H9 (cell line): ENCODE measurements at regions not wholly inside any gene's neighbourhood (a gene's known extent, or its start where the extent isn't known, plus 50 kb on each side); places are given as distances from the start of the nearest gene placed in this dataset.

Source experiments
- DNase-seq: peaks from one replicate; pipeline ENCODE4 v3.0.0-alpha.2; 2017
- H2AFZ ChIP-seq: one replicate; pipeline ENCODE4 v1.6.1; 2013; ENCODE audit warnings: mild to moderate bottlenecking, low read length, control low read depth, moderate library complexity
- H2AK5ac ChIP-seq: 2 replicates; pipeline ENCODE4 v1.6.1; 2013; ENCODE audit warnings: low read length, control low read depth, mixed read lengths; ENCODE audit not compliant: insufficient read length
- H2BK120ac ChIP-seq: one replicate; pipeline ENCODE4 v1.6.1; 2013; ENCODE audit warnings: low read depth, mild to moderate bottlenecking, low read length, control low read depth, inconsistent platforms; ENCODE audit not compliant: poor library complexity, severe bottlenecking
- H2BK12ac ChIP-seq: 2 replicates; pipeline ENCODE4 v1.6.1; 2013; ENCODE audit warnings: low read length, control low read depth, mixed read lengths, low read depth; ENCODE audit not compliant: insufficient read length
- H2BK15ac ChIP-seq: 2 replicates; pipeline ENCODE4 v1.6.1; 2013; ENCODE audit warnings: low read depth, low read length, control low read depth
- H2BK20ac ChIP-seq: one replicate; pipeline ENCODE4 v1.6.1; 2013; ENCODE audit warnings: low read depth, mild to moderate bottlenecking, low read length, control low read depth, inconsistent platforms; ENCODE audit not compliant: poor library complexity, severe bottlenecking
- H2BK5ac ChIP-seq: 2 replicates; pipeline ENCODE4 v1.6.1; 2013; ENCODE audit warnings: low read length, control low read depth, mixed read lengths; ENCODE audit not compliant: insufficient read length
- H3K14ac ChIP-seq: 2 replicates; pipeline ENCODE4 v1.6.1; 2013; ENCODE audit warnings: low read length, control low read depth; ENCODE audit not compliant: insufficient read depth
- H3K18ac ChIP-seq: 2 replicates; pipeline ENCODE4 v1.6.1; 2013; ENCODE audit warnings: low read depth, mild to moderate bottlenecking, mixed read lengths, low read length, control low read depth; ENCODE audit not compliant: insufficient read length
- H3K23ac ChIP-seq: 2 replicates; pipeline ENCODE4 v1.6.1; 2013; ENCODE audit warnings: low read length, control low read depth, mixed read lengths, low read depth; ENCODE audit not compliant: insufficient read length
- H3K23me2 ChIP-seq: 2 replicates; pipeline ENCODE4 v1.6.1; 2013; ENCODE audit warnings: low read depth, mild to moderate bottlenecking, mixed read lengths, low read length, control low read depth; ENCODE audit not compliant: insufficient read length, poor library complexity, severe bottlenecking
- H3K27ac ChIP-seq: 2 replicates; pipeline ENCODE4 v1.5.1; 2013; ENCODE audit warnings: low read length, control low read depth, mixed read lengths, low read depth; ENCODE audit not compliant: insufficient read length
- H3K27me3 ChIP-seq: 2 replicates; pipeline ENCODE4 v1.6.1; 2013; ENCODE audit warnings: low read length, control low read depth, inconsistent platforms; ENCODE audit not compliant: insufficient read depth
- H3K4ac ChIP-seq: 2 replicates; pipeline ENCODE4 v1.6.1; 2013; ENCODE audit warnings: low read depth, mild to moderate bottlenecking, control low read depth, inconsistent platforms, low read length, moderate library complexity
- H3K4me1 ChIP-seq: 2 replicates; pipeline ENCODE4 v1.6.1; 2013; ENCODE audit warnings: low read length, control low read depth, inconsistent platforms; ENCODE audit not compliant: insufficient read depth
- H3K4me2 ChIP-seq: 2 replicates; pipeline ENCODE4 v1.6.1; 2013; ENCODE audit warnings: low read length, control low read depth, mixed read lengths; ENCODE audit not compliant: insufficient read length, insufficient read depth
- H3K56ac ChIP-seq: 2 replicates; pipeline ENCODE4 v1.6.1; 2013; ENCODE audit warnings: low read depth, mild to moderate bottlenecking, mixed read lengths, low read length, control low read depth; ENCODE audit not compliant: insufficient read length
- H3K79me1 ChIP-seq: 2 replicates; pipeline ENCODE4 v1.6.1; 2013; ENCODE audit warnings: low read depth, mild to moderate bottlenecking, moderate library complexity, low read length, control low read depth, inconsistent platforms; ENCODE audit not compliant: insufficient read depth, poor library complexity, severe bottlenecking
- H3K79me2 ChIP-seq: 2 replicates; pipeline ENCODE4 v1.6.1; 2013; ENCODE audit warnings: low read length, control low read depth, inconsistent platforms; ENCODE audit not compliant: insufficient read depth
- H3K9ac ChIP-seq: 2 replicates; pipeline ENCODE4 v1.6.1; 2013; ENCODE audit warnings: low read length, control low read depth, mixed read lengths; ENCODE audit not compliant: insufficient read length; ENCODE audit errors: extremely low read depth
- H3K9me3 ChIP-seq: one replicate; pipeline ENCODE4 v1.6.1; 2013; ENCODE audit warnings: low read depth, low read length, inconsistent platforms; ENCODE audit not compliant: control insufficient read depth
- H3T11ph ChIP-seq: one replicate; pipeline ENCODE4 v1.6.1; 2013; ENCODE audit warnings: mild to moderate bottlenecking, low read length, control low read depth, inconsistent platforms
- H4K20me1 ChIP-seq: one replicate; pipeline ENCODE4 v1.6.1; 2013; ENCODE audit not compliant: control insufficient read depth, insufficient read length, insufficient read depth
- H4K5ac ChIP-seq: 2 replicates; pipeline ENCODE4 v1.6.1; 2013; ENCODE audit warnings: low read depth, mild to moderate bottlenecking, mixed read lengths, low read length, control low read depth; ENCODE audit not compliant: insufficient read length
- H4K8ac ChIP-seq: replicated peaks from 2 replicates; pipeline ENCODE4 v1.6.1; 2013; ENCODE audit warnings: low read length, control low read depth, mixed read lengths, low read depth; ENCODE audit not compliant: insufficient read length
- H4K91ac ChIP-seq: 2 replicates; pipeline ENCODE4 v1.6.1; 2013; ENCODE audit warnings: low read depth, mild to moderate bottlenecking, moderate library complexity, mixed read lengths, low read length, control low read depth; ENCODE audit not compliant: insufficient read length
- H3K27ac Mint-ChIP-seq, 3 experiments: 2 replicates in 2 of 3; 3 replicates in 1 of 3; pipeline ENCODE4 v1.8.0; 2020 to 2021; ENCODE audit warnings: mixed read lengths in 3 of 3, mild to moderate bottlenecking in 1 of 3, moderate library complexity in 1 of 3
- H3K27me3 Mint-ChIP-seq: 2 replicates; pipeline ENCODE4 v1.8.0; 2021; ENCODE audit warnings: low read depth, mild to moderate bottlenecking, moderate library complexity, mixed read lengths
- H3K36me3 Mint-ChIP-seq, 3 experiments: 2 replicates in 2 of 3; 3 replicates in 1 of 3; pipeline ENCODE4 v1.8.0; 2020 to 2021; ENCODE audit warnings: low read depth in 3 of 3, mixed read lengths in 3 of 3; ENCODE audit not compliant: insufficient read depth in 1 of 3
- H3K4me1 Mint-ChIP-seq, 2 experiments: 2 replicates each; pipeline ENCODE4 v1.8.0; 2020; ENCODE audit warnings: mixed read lengths in 2 of 2
- H3K4me3 Mint-ChIP-seq, 2 experiments: 2 replicates in 1 of 2; 3 replicates in 1 of 2; pipeline ENCODE4 v1.8.0; 2020 to 2021; ENCODE audit warnings: mild to moderate bottlenecking in 2 of 2, mixed read lengths in 2 of 2, moderate library complexity in 1 of 2
- H3K9me3 Mint-ChIP-seq, 2 experiments: 2 replicates in 1 of 2; 3 replicates in 1 of 2; pipeline ENCODE4 v1.8.0; 2020; ENCODE audit warnings: mild to moderate bottlenecking in 2 of 2, mixed read lengths in 2 of 2, moderate library complexity in 1 of 2
- WGBS: extraction: QIAGEN DNeasy Blood & Tissue Kit; methylation state at CpG from one replicate; pipeline ENCODE4 v1.1.7; 2013; ENCODE audit warnings: missing lambda C conversion rate, low lambda C conversion rate, mixed read lengths; ENCODE audit not compliant: insufficient read length; ENCODE audit errors: extremely low coverage; 5-methylcytosine and 5-hydroxymethylcytosine counted together
- TF ChIP-seq, protein P1 (sequence below): fragments of 200-600 bp; sonication (generic); conservative IDR thresholded peaks from 3 replicates; pipeline ENCODE4 v1.8.0; 2021; ENCODE audit warnings: antibody characterized with exemption, mild to moderate bottlenecking

DNA sequence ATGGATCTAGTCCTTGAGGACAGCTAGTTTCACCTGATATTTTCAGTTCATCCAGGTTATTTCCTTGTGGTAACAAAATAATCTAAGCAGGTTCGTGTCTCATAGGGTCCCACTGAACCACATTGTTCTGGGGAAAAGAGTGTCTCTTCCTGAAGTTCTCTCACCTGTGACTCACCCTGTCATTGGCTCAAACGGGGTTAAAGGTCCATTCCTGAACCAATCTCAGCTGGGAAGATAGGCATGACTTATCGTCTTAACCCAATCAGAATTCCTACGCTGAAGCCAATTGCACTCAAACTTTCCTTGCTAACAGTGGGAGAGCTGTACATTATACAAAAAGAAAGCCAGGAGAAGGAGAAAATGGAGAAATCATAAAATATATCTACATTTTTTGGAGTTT is 475.8 kb downstream of the TOX3 start:
- H2BK20ac ChIP-seq, result no peak overlapping the region
- H3K27me3 Mint-ChIP-seq, result no peaks in the 10 kb centered on the region
- WGBS, result no CpG with 5 or more reads among the region's 4 CpGs
- no peak for DNase-seq
- H4K5ac ChIP-seq, result no peak overlapping the region
- H3K27me3 ChIP-seq, result no peaks in the 10 kb centered on the region
- H3K9me3 ChIP-seq, result no peaks in the 10 kb centered on the region
- TF ChIP-seq, protein P1, sequence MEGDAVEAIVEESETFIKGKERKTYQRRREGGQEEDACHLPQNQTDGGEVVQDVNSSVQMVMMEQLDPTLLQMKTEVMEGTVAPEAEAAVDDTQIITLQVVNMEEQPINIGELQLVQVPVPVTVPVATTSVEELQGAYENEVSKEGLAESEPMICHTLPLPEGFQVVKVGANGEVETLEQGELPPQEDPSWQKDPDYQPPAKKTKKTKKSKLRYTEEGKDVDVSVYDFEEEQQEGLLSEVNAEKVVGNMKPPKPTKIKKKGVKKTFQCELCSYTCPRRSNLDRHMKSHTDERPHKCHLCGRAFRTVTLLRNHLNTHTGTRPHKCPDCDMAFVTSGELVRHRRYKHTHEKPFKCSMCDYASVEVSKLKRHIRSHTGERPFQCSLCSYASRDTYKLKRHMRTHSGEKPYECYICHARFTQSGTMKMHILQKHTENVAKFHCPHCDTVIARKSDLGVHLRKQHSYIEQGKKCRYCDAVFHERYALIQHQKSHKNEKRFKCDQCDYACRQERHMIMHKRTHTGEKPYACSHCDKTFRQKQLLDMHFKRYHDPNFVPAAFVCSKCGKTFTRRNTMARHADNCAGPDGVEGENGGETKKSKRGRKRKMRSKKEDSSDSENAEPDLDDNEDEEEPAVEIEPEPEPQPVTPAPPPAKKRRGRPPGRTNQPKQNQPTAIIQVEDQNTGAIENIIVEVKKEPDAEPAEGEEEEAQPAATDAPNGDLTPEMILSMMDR, result no peak
- H2BK12ac ChIP-seq, result no peak overlapping the region
- H3K4ac ChIP-seq, result no peak overlapping the region
- H3K23me2 ChIP-seq, result no peaks in the 10 kb centered on the region
- H3K4me2 ChIP-seq, result no peak overlapping the region
- H3T11ph ChIP-seq, result no peak overlapping the region
- no peak overlapping the region for H2BK5ac ChIP-seq
- H2AFZ ChIP-seq, result no peak overlapping the region
- H2BK15ac ChIP-seq, result no peak overlapping the region
- no peak overlapping the region for H3K18ac ChIP-seq
- H3K4me1 ChIP-seq, result no peaks in the 10 kb centered on the region
- H3K14ac ChIP-seq, result no peak overlapping the region
- no peak overlapping the region for H3K4me3 Mint-ChIP-seq
- no peak overlapping the region for H3K27ac ChIP-seq
- H3K36me3 Mint-ChIP-seq, result no peaks in the 10 kb centered on the region
- H4K8ac ChIP-seq, result no peak overlapping the region
- H2BK120ac ChIP-seq, result no peak overlapping the region
- no peak overlapping the region for H3K56ac ChIP-seq
- H3K4me1 Mint-ChIP-seq, result peaks cover 2 to 5% of the 10 kb centered on the region in 2 experiments
- H3K23ac ChIP-seq, result no peak overlapping the region
- H3K27ac Mint-ChIP-seq, result no peak overlapping the region
- no peaks in the 10 kb centered on the region for H3K9me3 Mint-ChIP-seq
- no peak overlapping the region for H3K9ac ChIP-seq
- no peak overlapping the region for H4K91ac ChIP-seq
- H2AK5ac ChIP-seq, result no peak overlapping the region
- no peaks in the 10 kb centered on the region for H3K79me2 ChIP-seq
- no peaks in the 10 kb centered on the region for H3K79me1 ChIP-seq
- no peaks in the 10 kb centered on the region for H4K20me1 ChIP-seq
